NCI-H128 (cell line): ENCODE measurements at regions not wholly inside any gene's neighbourhood (a gene's known extent, or its start where the extent isn't known, plus 50 kb on each side); places are given as distances from the start of the nearest gene placed in this dataset.
"Not testable (repeated sequence)": the region's sequence is repeated elsewhere in the genome, so short reads cannot be mapped to it uniquely, and the experiment has no call there.

ENCODE experiments used
- DNase-seq: peaks from one replicate; lab custom pipeline; 2025; ENCODE audit not compliant: unreplicated experiment; lab: John Stamatoyannopoulos, UW

- DNase-seq, result no peak
These were observed 585.5 kb upstream of the SOX9 start for GRCh38 chr17:71535321-71535720.

DNA sequence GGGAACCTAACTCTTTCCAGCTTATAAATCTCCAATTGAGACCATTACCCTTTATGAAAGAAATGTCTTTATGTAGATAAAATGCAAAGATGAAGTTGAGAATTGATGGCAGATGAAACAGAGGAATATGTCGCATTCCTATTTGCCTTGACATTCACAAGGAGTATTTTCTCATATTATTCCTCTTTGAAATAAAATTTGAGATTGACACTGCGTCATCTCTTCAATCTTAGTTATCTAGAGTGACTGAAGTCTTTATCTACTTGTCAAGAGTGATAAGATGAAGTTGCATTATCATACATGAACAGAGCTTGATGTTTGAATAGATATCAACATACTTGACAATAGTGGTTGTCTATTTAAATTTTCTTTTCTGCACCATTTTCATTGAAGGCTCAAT is 574.4 kb upstream of the SOX9 start:
- no peak for DNase-seq

GRCh38 chr17:71547904-71548303 is 572.9 kb upstream of the SOX9 start:
- DNase-seq, result no peak

DNA sequence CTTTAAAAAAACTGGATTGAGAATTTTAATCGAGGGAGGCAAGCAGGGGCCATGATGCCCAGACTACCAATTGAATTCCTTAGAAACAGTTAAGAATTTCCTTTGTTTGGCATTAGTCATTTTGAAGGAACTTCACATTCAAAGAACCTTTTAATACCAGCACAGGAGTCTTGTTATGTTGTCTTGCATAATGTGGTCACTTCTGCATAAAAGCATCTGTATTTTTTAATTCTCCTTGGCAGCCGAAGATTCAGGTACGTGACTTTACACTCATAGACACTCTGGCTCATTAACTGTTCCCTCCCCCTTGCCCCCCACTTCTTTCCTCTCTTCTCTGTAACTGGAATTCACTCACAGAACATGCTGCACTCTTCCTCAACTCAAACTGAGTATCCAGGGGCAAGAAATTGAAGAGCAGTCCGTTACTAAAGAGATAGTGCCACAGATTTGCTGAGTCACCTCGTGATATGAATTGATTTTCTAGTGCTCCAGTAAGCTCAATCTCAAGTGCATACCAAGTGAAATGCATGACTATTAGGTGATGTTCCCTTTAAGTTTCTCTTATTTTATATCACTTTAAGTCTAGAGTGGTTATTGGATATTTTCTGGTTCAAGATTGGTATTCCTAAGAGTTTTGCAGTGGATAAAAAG is 572.2 kb upstream of the SOX9 start:
- no peak for DNase-seq

GRCh38 chr17:71550675-71551074 is 570.1 kb upstream of the SOX9 start:
- no peak for DNase-seq

DNA sequence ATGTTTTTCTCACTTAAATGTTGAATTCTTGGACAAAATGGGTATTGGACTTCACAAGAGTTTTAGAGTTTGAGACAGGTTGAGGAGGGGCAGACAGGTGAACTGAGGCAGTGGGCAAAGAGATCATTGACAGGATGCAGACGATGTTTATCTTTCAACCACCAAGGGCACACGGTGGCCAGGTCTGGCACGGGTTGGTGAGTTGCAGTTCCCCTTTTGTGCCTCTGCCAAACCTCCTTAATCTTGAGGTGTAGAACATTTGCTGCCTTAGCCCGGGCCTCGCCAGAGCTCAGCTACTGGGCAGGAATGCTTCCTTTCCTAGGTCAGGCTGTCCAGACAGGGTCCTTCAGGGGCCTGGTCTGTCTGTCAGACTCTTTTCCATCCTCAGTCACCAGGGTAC is 567.4 kb upstream of the SOX9 start:
- no peak for DNase-seq

DNA sequence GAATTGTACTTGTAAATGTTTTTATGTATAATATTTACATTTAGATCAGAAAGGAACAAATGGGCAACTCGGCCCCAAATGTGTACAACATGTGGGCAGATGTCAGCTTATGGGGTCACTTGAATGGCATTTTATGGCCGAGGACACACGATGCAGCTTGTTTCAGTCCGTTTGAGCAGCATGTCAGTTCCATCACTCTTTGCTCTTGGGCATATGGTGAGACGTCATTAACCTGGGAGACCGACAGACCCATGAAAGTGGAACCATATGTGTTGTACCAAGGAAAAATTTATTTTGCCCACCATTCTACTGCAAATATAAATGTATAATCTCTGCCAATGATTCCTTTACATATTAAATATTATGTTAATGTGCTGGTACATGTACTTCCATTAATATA is 561.9 kb upstream of the SOX9 start:
- DNase-seq, result no peak

GRCh38 chr17:71572343-71572742 is 548.5 kb upstream of the SOX9 start:
- no peak for DNase-seq

DNA sequence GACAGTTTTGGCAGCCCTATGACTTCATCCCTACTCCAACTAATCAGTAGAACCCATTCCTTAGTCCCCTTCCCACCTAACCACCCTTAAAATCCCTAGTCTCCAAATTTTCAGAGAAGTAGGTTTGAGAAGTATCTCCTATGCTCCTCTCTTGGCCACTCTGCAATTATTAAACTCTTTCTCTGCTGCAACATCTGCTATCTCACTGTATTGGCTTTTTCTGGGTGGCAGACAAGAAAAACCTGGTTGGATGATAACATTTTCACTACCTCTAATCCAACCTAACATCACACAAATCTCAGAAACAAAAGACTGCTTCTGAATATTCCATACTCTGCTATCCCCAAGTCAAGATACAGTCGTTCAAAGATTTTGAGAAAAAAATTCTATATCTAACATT is 542.4 kb upstream of the SOX9 start:
- no peak for DNase-seq

GRCh38 chr17:71580220-71580619 is 540.6 kb upstream of the SOX9 start:
- DNase-seq, result no peak

- DNase-seq, result no peak
These were observed 535.3 kb upstream of the SOX9 start for GRCh38 chr17:71585540-71585939.

- DNase-seq, result no peak
These were observed 528.4 kb upstream of the SOX9 start for GRCh38 chr17:71592431-71592830.

- DNase-seq, result no peak
These were observed 527.7 kb upstream of the SOX9 start for GRCh38 chr17:71593078-71593477.

DNA sequence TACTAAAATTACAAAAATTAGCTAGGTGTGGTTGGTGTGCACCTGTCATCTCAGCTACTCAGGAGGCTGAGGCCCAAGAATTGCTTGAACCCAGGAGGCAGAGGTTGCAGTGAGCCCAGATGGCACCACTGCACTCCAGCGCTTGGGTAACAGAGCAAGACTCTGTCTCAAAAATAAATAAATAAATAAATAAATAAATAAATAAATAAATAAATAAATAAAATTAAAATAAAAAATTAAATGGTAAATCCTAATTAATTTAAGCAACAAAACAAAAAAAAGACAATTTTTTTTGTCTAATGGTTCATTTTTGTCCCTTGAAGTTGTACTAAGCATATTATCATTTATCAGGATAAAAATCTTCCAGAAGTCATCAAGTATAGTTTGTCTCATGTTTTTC is 521.2 kb upstream of the SOX9 start:
- not testable (repeated sequence) for DNase-seq

GRCh38 chr17:71600137-71600789 is 520.6 kb upstream of the SOX9 start:
- DNase-seq, result no peak

- DNase-seq, result no peak
These were observed 518.8 kb upstream of the SOX9 start for GRCh38 chr17:71601894-71602504.

GRCh38 chr17:71613996-71614395 is 506.8 kb upstream of the SOX9 start:
- DNase-seq, result no peak

DNA sequence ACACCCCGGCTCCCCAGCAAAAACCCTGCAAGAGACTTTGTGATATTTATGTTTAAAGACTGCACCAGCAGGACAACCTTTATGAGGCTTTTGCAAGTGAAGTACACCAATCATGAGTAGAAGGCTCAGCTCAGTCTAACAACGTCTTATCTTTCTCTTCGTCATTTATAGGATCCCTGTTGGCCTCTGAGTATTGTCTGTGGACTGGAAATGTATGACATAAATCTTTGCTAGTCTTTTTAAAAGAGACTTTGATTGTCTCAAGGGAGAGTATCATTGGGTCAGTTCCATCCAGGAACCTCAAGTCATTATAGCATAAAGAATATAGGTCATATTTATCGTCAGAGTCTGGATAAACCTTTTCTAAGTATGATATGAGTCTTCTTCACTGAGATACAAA is 505.0 kb upstream of the SOX9 start:
- DNase-seq, result no peak

DNA sequence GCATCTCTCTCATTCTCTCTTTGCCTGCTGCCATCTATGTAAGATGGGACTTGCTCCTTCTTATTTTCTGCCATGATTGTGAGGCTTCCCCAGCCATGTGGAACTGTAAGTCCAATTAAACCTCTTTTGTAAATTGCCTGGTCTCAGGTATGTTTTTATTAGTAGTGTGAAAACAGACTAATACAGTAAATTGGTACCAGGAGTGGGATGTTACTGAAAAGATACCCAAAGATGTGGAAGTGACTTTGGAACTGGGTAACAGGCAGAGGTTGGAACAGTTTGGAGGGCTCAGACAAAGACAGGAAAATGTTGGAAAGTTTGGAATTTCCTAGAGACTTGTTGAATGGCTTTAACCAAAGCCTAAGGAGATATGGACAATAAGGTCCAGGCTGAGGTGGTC is 503.1 kb upstream of the SOX9 start:
- DNase-seq, result not testable (repeated sequence)

- DNase-seq, result no peak
These were observed 495.5 kb upstream of the SOX9 start for GRCh38 chr17:71625330-71625729.

GRCh38 chr17:71628306-71628705 is 492.5 kb upstream of the SOX9 start:
- DNase-seq, result no peak

DNA sequence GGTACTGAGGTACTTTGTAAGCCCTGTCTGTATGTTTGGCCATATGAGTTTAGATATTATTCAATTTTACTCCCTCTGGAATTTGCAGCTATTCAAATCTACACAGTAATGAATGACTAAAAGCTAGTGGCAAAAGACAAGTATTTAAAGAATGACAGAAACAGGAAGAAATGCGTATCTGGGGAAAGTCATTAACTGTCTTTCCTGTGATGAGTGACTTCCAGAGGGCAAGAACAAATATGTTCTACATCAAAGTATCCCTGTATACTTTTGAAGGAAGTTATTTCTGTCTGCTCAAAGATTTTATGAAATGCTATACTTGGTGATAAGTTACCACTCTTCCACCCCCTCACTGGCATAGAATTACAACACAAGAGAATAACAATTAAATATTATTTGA is 489.3 kb upstream of the SOX9 start:
- DNase-seq, result no peak

DNA sequence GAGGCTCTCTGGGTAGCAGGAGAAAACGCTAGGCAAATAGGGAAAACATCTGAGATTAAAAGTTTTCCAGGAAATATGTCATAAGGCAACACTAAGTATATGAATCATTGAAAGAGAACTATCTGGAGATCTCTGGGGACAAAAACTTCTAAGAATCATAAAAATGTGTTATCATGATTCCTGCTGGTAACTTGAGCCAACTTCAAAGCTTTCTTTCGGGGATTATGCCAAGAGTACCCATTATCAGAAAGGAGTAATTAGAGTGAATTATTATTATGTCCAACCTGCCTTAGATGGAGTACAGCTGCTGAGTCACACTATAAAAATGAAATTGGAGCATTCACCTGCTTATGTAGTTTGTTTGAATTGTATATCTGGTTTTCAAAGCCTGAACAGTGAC is 488.5 kb upstream of the SOX9 start:
- DNase-seq, result no peak
